K562 (cell line): ENCODE measurements at regions not wholly inside any gene's neighbourhood (a gene's known extent, or its start where the extent isn't known, plus 50 kb on each side); places are given as distances from the start of the nearest gene placed in this dataset.

Source experiments
- ATAC-seq: fragments of 200-7000 bp; cut with Tn5 transposase; 3 replicates; pipeline ENCODE4 v1.9.1; 2020; ENCODE audit warnings: moderate library complexity
- BruUV-seq: library from RNA; stranded (reverse); fragments of 400-500 nt; replicated peaks from 2 replicates; lab custom pipeline; 2021; lab: Mats Ljungman, UMichigan
- CTCF ChIA-PET: fragments of 300-600 bp; formaldehyde crosslinking; extraction: SDS; loops from one replicate; lab custom pipeline; 2021; ENCODE audit warnings: low intra/inter-chr PET ratio; lab: Yijun Ruan, JAX
- POLR2A ChIA-PET: fragments of 300-600, 350-650 bp; sonication (Branson Sonifier 250); formaldehyde crosslinking; extraction: SDS; loops from one replicate; lab custom pipeline; 2021; ENCODE audit warnings: antibody characterized with exemption, inconsistent platforms; lab: Yijun Ruan, JAX
- DNase-seq, 4 experiments: peaks; one replicate each; pipeline versions ENCODE4 v3.0.0 to v3.0.0-alpha.2; 2011 to 2018; ENCODE audit warnings: low spot score in 3 of 4, mixed read lengths in 3 of 4; ENCODE audit errors: extremely low read depth in 1 of 4
- FAIRE-seq: peaks from 2 replicates; lab custom pipeline; 2011; peaks lifted over from hg19 to GRCh38; lab: Jason Lieb, UNC
- H2AFZ ChIP-seq: 2 replicates; pipeline ENCODE4 v1.6.0; 2011; ENCODE audit warnings: low read depth, low read length, control low read depth, inconsistent platforms
- H3K27ac ChIP-seq: fragments of 200-600 bp; 3 replicates; pipeline ENCODE4 v1.8.0; 2011; ENCODE audit warnings: low read depth, mild to moderate bottlenecking, control low read depth, inconsistent platforms, low read length, moderate library complexity, mixed read lengths; ENCODE audit errors: extremely low read depth
- H3K27me3 ChIP-seq, 2 experiments: fragments of 300-600 bp in 1 of 2; 2 replicates in 1 of 2; 3 replicates in 1 of 2; pipeline versions ENCODE4 v1.6.0 to v1.8.0; 2011; ENCODE audit warnings: inconsistent platforms in 2 of 2, low read length in 2 of 2, mild to moderate bottlenecking in 1 of 2, mixed read lengths in 1 of 2, moderate library complexity in 1 of 2; ENCODE audit not compliant: control insufficient read depth in 2 of 2, insufficient read depth in 2 of 2
- H3K36me3 ChIP-seq: fragments of 300-600 bp; 3 replicates; pipeline ENCODE4 v1.8.0; 2011; ENCODE audit warnings: mild to moderate bottlenecking, low read length, inconsistent platforms; ENCODE audit not compliant: control insufficient read depth, insufficient read depth
- H3K4me1 ChIP-seq, 2 experiments: fragments of 200-600 bp in 1 of 2; replicated peaks in 1 of 2; 2 replicates in 1 of 2; 3 replicates in 1 of 2; pipeline versions ENCODE4 v1.5.1 to v1.8.0; 2011; ENCODE audit warnings: inconsistent platforms in 2 of 2, low read length in 2 of 2, mild to moderate bottlenecking in 1 of 2, mixed read lengths in 1 of 2, moderate library complexity in 1 of 2; ENCODE audit not compliant: control insufficient read depth in 2 of 2, insufficient read depth in 2 of 2
- H3K4me2 ChIP-seq: 2 replicates; pipeline ENCODE4 v1.6.1; 2011; ENCODE audit warnings: low read length, control low read depth, inconsistent platforms, mixed read lengths; ENCODE audit not compliant: insufficient read depth
- H3K4me3 ChIP-seq: fragments of 200-600 bp; sonication (generic), shearing (Covaris generic); 2 replicates; pipeline ENCODE4 v1.5.1; 2016; ENCODE audit warnings: control low read depth, inconsistent platforms
- H3K79me2 ChIP-seq: fragments of 200-600 bp; 3 replicates; pipeline ENCODE4 v1.8.0; 2011; ENCODE audit warnings: low read length, inconsistent platforms; ENCODE audit not compliant: control insufficient read depth, insufficient read depth
- H3K9ac ChIP-seq, 2 experiments: 2 replicates each; pipeline versions ENCODE4 v1.6.0 to v1.6.1; 2011; ENCODE audit warnings: low read depth in 2 of 2, low read length in 2 of 2, control low read depth in 1 of 2, inconsistent platforms in 1 of 2, mild to moderate bottlenecking in 1 of 2, mixed read lengths in 1 of 2; ENCODE audit not compliant: insufficient read depth in 1 of 2
- H3K9me1 ChIP-seq: one replicate; pipeline ENCODE4 v1.6.0; 2011; ENCODE audit warnings: inconsistent platforms, mild to moderate bottlenecking, low read length, moderate library complexity; ENCODE audit not compliant: control insufficient read depth, insufficient read depth
- H3K9me3 ChIP-seq: replicated peaks from 2 replicates; pipeline ENCODE4 v1.5.1; 2011; ENCODE audit warnings: low read depth, low read length, inconsistent platforms; ENCODE audit not compliant: control insufficient read depth, insufficient read depth
- H4K20me1 ChIP-seq: replicated peaks from 2 replicates; pipeline ENCODE4 v1.6.1; 2011; ENCODE audit warnings: low read length, inconsistent platforms, mixed read lengths; ENCODE audit not compliant: control insufficient read depth, insufficient read depth
- CHD4 ChIP-seq: fragments of 200-600 bp; sonication (generic); IDR thresholded peaks from 3 replicates; pipeline ENCODE4 v1.6.1; 2012; ENCODE audit warnings: low read depth, mild to moderate bottlenecking, mixed read lengths, low read length, inconsistent platforms; ENCODE audit not compliant: insufficient read depth, insufficient replicate concordance, poor library complexity, severe bottlenecking
- CREBBP ChIP-seq: IDR thresholded peaks from one replicate; pipeline ENCODE4 v1.6.1; 2012; ENCODE audit warnings: low read depth, mild to moderate bottlenecking, control low read depth, inconsistent platforms, low read length
- FOXO4 ChIP-seq: fragments of 450-650 bp; formaldehyde crosslinking; IDR thresholded peaks from 2 replicates; pipeline ENCODE4 v1.4.0; 2020; ENCODE audit warnings: mild to moderate bottlenecking, moderate library complexity
- MIER1 ChIP-seq: fragments of 450-650 bp; IDR thresholded peaks from 2 replicates; pipeline ENCODE4 v1.6.1; 2016; ENCODE audit warnings: antibody characterized with exemption, mild to moderate bottlenecking, low read depth
- PHTF2 ChIP-seq: fragments of 250-450 bp; sonication (Bioruptor Pico); IDR thresholded peaks from 2 replicates; pipeline ENCODE4 v1.5.0; 2021; ENCODE audit warnings: mild to moderate bottlenecking
- SIN3A ChIP-seq, 2 experiments: fragments of 150-350 bp in 1 of 2; IDR thresholded peaks; 2 replicates each; pipeline ENCODE4 v1.6.1; 2011 to 2016; ENCODE audit warnings: borderline replicate concordance in 2 of 2, low read depth in 2 of 2, low read length in 2 of 2, mild to moderate bottlenecking in 2 of 2, moderate library complexity in 2 of 2; ENCODE audit not compliant: control insufficient read depth in 1 of 2
- SRSF1 ChIP-seq: fragments of 200-400 bp; formaldehyde crosslinking; IDR thresholded peaks from 2 replicates; pipeline ENCODE4 v1.6.1; 2017; ENCODE audit warnings: mild to moderate bottlenecking, low read depth, low read length, moderate library complexity
- ZNF184 ChIP-seq: sonication (generic); formaldehyde crosslinking; IDR thresholded peaks from 2 replicates; pipeline ENCODE4 v1.5.0; 2020; ENCODE audit warnings: missing genetic modification reagents
- ZNF239 ChIP-seq: fragments of 250-450 bp; sonication (Bioruptor Pico); IDR thresholded peaks from 2 replicates; pipeline ENCODE4 v1.4.0; 2020; ENCODE audit warnings: mild to moderate bottlenecking
- ZNF24 ChIP-seq: fragments of 450-650 bp; IDR thresholded peaks from 2 replicates; pipeline ENCODE4 v1.6.1; 2016
- ZNF778 ChIP-seq: fragments of 450-650 bp; formaldehyde crosslinking; IDR thresholded peaks from 2 replicates; pipeline ENCODE4 v1.4.0; 2020; ENCODE audit warnings: mild to moderate bottlenecking, moderate library complexity
- WGBS: fragments of 100-300 bp; shearing (Covaris generic); methylation state at CpG from one replicate; pipeline ENCODE4 v1.1.6; 2016; ENCODE audit warnings: low coverage, mixed read lengths; ENCODE audit not compliant: insufficient coverage; ENCODE audit errors: missing lambda C conversion rate; 5-methylcytosine and 5-hydroxymethylcytosine counted together
- in situ Hi-C: fragments of 300-500 bp; cut with MboI; formaldehyde crosslinking; loops from 4 replicates; pipeline ENCODE4 v1.15.0; 2018; ENCODE audit warnings: inconsistent platforms, mixed read lengths
- intact Hi-C: fragments of 100-400 bp; cut with micrococcal nuclease; formaldehyde crosslinking; loops from 2 replicates; pipeline ENCODE4 v1.14.2; 2022

GRCh38 chr20:11849976-11850670 is 67.6 kb upstream of the BTBD3 start:
- DNase-seq = no peak
- Histone ChIP-seq H3K27me3 (no peaks in the 10 kb centered on the region), H3K79me2 (no peaks in the 10 kb centered on the region), H3K9ac (no peak overlapping the region), H3K9me3 (no peaks in the 10 kb centered on the region), H3K36me3 (no peaks in the 10 kb centered on the region), H3K27ac (no peak overlapping the region), H2AFZ (no peak overlapping the region), H4K20me1 (no peaks in the 10 kb centered on the region), H3K4me2 (no peak overlapping the region), H3K4me1 (no peaks in the 10 kb centered on the region), H3K9me1 (no peaks in the 10 kb centered on the region), H3K4me3 (no peak overlapping the region)
- ATAC-seq = no peak
- BruUV-seq = no TSS peak
- ChIA-PET POLR2A (no interaction called here), CTCF (no interaction called here)
- 0% methylated on average over 5 of the region's 5 CpGs for WGBS
- no peak for TF ChIP-seq SRSF1
- no peak for TF ChIP-seq ZNF184 (CRISPR knock-in tag)
- no peak for TF ChIP-seq ZNF778 (CRISPR knock-in tag)
- TF ChIP-seq SIN3A (IDR thresholded peaks at IDR 0.05; ENCODE audit: borderline replicate concordance in 2 of 2, control insufficient read depth in 1 of 2, low read depth in 2 of 2, low read length in 2 of 2) = no peak
- no peak for TF ChIP-seq ZNF24
- no peak for TF ChIP-seq FOXO4 (CRISPR knock-in tag)
- TF ChIP-seq MIER1 = no peak
- TF ChIP-seq ZNF239 (CRISPR knock-in tag) = no peak
- TF ChIP-seq PHTF2 (CRISPR knock-in tag) = no peak
- no peak for TF ChIP-seq CHD4
- TF ChIP-seq CREBBP = no peak
- intact Hi-C loops = no loop called here
- in situ Hi-C loops = no loop called here
- no peak for FAIRE-seq
